Astrocyte of the cerebellum (primary cell): ENCODE measurements at regions not wholly inside any gene's neighbourhood (a gene's known extent, or its start where the extent isn't known, plus 50 kb on each side); places are given as distances from the start of the nearest gene placed in this dataset.
"Not testable (repeated sequence)": the region's sequence is repeated elsewhere in the genome, so short reads cannot be mapped to it uniquely, and the experiment has no call there.

ENCODE experiments used
- DNase-seq: peaks from one replicate; pipeline ENCODE4 v3.0.0-alpha.2; 2011; ENCODE audit warnings: low read depth
- H3K4me3 ChIP-seq: 2 replicates; pipeline ENCODE4 v1.5.1; 2011; ENCODE audit warnings: mild to moderate bottlenecking, low read depth, low read length, moderate library complexity
- CTCF ChIP-seq: IDR thresholded peaks from 2 replicates; pipeline ENCODE4 v1.5.1; 2012; ENCODE audit warnings: low read length, low read depth, moderate library complexity, mild to moderate bottlenecking; ENCODE audit errors: missing control alignments
- in situ Hi-C: cut with HindIII; loops from 2 replicates; pipeline ENCODE4 v1.10.0; 2017; ENCODE audit warnings: low sequenced_read_pairs

DNA sequence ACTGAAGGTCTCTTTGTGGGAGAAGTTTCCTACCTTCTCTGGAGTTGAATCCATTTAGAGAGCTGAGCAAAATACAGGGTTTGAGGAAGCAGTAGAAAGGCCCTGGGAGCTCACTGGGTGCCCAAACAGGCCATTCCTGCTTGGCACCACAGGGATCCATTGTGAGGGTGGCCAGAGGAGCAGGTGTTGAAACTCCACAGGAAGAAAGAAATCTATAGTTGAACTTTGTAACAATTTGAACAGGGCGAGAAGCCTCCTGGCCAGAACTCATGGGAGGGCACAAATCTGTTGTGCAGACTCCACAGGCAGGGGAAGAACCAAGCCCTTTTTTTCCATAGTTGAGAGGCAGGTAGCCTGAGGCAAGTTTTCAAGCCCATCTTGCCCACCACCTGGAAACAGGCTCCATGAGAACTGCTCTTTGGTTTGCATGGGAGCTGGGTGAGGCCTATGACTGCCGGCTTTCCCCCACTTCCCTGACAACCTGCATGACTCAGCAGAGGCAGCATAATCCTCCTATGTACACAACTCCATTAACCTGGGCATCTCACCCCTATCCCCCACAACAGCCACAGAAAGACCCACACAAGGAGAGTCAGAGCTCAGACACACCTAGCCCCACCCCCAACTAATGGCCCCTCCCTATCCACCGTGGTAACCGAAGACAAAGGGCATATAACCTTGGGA lies 1053.0 kb downstream of the TSN start:
- no peak overlapping the region for H3K4me3 ChIP-seq
- TF ChIP-seq CTCF = no peak
- DNase-seq = no peak
- in situ Hi-C loops = no loop called here

DNA sequence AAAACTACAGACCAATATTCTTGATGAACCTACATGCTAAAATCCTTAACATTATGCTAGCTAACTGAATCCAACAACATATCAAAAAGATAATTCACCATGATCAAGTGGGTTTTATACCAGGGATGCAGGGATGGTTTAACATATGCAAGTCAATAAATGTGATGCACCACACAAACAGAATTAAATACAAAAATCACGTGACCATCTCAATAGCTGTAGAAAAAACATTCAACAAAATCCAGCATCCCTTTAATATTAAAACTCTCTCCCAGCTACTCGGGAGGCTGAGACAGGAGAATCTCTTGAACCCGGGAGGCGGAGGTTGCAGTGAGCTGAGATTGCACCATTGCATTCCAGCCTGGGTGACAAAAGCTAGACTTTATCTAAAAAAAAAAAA lies 1056.8 kb downstream of the TSN start:
- in situ Hi-C loops, H3K4me3 ChIP-seq, DNase-seq: not testable (repeated sequence)

GRCh38 chr2:122815120-122815519 lies 1059.7 kb downstream of the TSN start:
- no peak for TF ChIP-seq CTCF
- DNase-seq = no peak
- H3K4me3 ChIP-seq = no peak overlapping the region
- in situ Hi-C loops = no loop called here

DNA sequence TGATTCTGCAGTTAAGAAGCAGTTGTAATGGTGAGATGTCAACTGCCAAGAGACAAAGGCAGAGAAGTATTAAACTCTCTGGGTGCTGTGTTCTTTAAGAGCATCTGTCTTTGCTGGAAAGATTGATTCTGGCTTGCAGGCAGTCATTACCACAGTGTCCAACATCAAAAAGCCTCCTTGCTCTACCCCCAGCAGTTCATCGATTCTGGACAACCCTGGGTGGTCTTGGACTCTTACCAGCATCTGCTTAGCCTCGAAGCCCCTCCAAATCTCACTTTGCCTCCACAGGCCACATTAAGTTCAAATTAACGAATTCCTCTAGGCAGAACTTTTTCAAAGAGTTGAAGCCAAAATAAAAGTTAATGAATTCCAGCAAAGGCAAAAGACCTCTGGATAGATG lies 1061.4 kb downstream of the TSN start:
- no peak overlapping the region for H3K4me3 ChIP-seq
- DNase-seq = no peak
- in situ Hi-C loops = no loop called here
- TF ChIP-seq CTCF = no peak

DNA sequence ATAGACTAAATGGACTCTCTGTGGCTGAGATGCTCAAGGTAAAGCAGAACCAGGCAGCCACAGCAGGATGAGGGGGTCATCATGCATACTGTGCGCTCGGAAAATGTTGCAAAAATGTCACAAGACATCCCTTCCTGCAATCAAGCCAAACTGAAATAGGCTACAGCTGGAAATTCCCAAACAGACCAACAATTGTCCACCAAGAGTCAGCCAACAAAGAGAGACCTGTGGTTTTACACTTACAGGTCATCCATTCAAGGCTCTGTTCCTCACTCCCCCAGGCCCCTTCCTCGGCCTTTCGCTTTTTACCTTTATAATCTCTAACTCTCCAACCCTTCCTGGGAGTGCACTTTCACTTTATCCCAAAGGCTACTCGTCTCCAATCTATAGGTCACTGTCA lies 1066.9 kb downstream of the TSN start:
- no peak for DNase-seq
- H3K4me3 ChIP-seq = no peak overlapping the region
- in situ Hi-C loops = no loop called here
- no peak for TF ChIP-seq CTCF

DNA sequence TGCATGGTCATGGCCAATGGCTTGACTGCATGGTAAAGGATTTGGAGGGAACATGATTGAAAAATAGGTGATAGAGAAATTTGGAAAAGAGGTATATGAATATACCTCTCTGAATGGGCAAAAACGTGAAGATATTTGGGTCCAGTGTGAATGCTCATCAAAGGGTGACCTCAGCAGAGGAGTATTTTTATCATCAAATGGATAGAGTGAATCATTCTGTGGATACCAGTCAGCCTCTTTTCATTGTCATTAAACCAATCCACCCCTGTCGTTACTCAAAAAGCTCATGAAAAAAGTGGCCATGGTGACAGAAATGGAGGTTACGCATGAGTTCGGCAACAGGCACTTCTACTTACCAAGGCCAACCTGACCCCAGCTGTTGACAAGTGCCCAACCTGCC lies 1074.7 kb downstream of the TSN start:
- in situ Hi-C loops = no loop called here
- no peak for DNase-seq
- TF ChIP-seq CTCF = no peak
- no peak overlapping the region for H3K4me3 ChIP-seq

DNA sequence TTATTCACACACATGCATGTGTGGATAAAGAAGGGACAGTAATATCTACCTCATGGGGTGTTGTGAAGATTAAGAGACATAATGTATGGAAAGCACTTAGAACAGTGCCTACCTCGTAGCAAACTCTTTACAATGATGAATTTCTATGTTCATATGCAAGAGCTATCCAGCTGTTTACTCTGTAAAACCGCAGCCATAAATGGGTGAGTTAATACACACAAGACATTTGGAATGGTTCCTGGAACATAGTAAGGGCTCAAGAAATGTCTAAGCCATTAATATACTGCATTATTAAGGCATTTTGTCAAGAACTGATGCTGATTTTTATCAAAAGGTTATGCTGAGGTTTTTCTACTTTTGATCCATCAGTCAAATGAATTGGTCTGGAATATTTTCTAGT lies 1076.2 kb downstream of the TSN start:
- in situ Hi-C loops = no loop called here
- no peak overlapping the region for H3K4me3 ChIP-seq
- no peak for DNase-seq
- no peak for TF ChIP-seq CTCF
